GM18526 (cell line): ENCODE measurements at regions not wholly inside any gene's neighbourhood (a gene's known extent, or its start where the extent isn't known, plus 50 kb on each side); places are given as distances from the start of the nearest gene placed in this dataset.

Experiments used
- POLR2A ChIP-seq: IDR thresholded peaks from 3 replicates; pipeline ENCODE4 v1.6.1; 2011; ENCODE audit not compliant: insufficient read length; ENCODE audit errors: extremely low read depth

GRCh38 chr13:99123101-99124045 is 77.3 kb upstream of the UBAC2 start:
- TF ChIP-seq POLR2A, result no peak

GRCh38 chr13:99124046-99124400 is 76.6 kb upstream of the UBAC2 start:
- no peak for TF ChIP-seq POLR2A

DNA sequence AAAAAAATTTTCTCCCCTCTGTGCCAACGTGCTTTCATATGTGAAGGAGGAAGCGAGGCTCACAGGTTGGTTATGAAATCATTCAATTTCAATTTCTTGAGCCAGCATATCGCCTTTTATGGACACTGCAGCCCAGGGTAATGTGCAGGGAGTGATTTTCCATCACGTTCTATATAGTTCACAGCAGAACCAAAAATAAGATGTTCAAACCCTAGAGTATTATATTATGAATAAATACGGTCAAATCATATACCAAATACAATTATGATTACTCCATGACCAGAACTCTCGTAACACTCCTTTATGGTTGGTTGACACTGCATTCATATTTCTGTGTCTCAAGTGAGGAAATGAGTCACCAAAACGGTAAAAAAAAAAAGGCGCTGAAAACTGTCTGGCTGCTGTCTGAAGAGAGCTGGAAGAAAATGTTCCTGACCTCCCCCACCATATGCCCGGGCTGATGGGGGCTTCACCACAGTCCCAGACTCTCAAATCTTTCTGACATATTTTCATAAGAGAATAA is 75.8 kb upstream of the UBAC2 start:
- no peak for TF ChIP-seq POLR2A

GRCh38 chr13:99125326-99125915 is 75.2 kb upstream of the UBAC2 start:
- no peak for TF ChIP-seq POLR2A

DNA sequence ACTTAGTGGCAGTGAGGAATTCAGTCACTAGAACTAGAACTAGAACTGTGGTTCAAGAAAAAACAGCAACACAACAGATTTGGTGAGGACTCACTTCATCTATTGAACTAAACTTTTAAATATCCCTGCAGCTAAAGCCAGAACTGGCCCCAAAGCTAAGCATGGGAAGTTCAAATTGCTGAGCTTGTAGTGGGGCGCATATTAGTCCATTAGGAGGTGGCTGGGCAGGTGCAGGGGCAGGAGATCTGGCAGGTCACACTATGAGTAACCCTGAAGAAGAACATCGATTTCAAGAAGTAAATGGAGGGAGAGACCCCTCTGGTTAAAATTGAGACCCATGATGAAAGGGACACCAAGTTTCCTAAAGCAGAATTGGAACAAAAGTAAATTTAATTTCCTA is 73.8 kb upstream of the UBAC2 start:
- no peak for TF ChIP-seq POLR2A

DNA sequence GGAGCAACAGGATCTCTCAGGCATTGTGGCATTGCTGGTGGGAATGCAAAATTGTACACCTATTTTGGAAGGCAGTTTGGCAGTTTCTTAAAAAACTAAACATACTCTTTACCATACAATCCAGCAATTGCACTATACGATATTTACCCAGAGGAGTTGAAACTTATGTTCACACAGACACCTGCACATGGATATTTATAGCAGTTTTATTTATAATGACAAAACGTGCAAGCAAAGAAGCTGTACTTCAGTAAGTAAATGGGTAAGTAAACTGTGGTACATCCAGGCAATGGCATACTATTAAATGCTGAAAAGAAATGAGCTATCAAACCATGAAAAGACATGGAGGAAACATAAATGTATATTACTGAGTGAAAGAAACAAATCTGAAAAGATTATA is 71.6 kb upstream of the UBAC2 start:
- no peak for TF ChIP-seq POLR2A

GRCh38 chr13:99129951-99130350 is 70.7 kb upstream of the UBAC2 start:
- TF ChIP-seq POLR2A, result no peak

DNA sequence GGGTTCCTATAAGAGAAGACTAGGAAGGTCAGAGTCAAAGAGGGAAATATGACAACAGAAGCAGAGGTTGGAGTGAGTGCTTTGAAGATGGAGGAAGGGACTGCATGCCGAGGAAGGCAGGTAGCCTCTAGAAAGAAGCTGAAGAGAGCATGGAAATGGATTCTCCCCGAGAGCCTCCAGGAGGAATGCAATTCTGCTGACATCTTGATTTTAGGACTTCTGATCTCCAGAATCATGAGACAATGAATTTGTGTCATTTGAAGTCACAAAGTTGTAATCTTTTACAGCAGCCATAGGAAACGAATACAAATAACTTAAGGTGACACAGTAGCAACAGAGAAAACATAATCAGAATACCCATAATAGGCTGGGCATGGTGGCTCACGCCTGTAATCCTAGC is 69.2 kb upstream of the UBAC2 start:
- no peak for TF ChIP-seq POLR2A

GRCh38 chr13:99132295-99132835 is 68.3 kb upstream of the UBAC2 start:
- no peak for TF ChIP-seq POLR2A

- no peak for TF ChIP-seq POLR2A
These were observed 67.4 kb upstream of the UBAC2 start for GRCh38 chr13:99133230-99133629.

DNA sequence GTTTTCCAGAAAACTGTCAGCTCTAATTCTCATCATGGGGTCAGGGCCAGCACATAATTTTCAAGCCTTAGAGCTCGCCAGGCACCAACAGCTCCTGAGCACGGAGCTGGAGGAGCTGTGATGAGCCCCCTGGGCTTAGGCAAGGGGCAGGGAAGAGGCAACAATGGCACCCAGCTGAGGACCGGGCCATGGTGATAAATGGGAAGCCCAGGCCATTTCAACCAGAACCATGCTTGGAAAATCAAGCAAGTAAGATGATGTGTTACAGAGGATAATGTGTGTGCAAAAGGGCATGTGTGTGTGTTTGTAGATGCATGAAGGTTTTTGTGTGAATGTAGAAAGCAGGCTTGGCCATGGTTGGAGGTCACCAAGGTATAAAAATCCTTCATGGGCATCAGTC is 66.8 kb upstream of the UBAC2 start:
- TF ChIP-seq POLR2A, result no peak

DNA sequence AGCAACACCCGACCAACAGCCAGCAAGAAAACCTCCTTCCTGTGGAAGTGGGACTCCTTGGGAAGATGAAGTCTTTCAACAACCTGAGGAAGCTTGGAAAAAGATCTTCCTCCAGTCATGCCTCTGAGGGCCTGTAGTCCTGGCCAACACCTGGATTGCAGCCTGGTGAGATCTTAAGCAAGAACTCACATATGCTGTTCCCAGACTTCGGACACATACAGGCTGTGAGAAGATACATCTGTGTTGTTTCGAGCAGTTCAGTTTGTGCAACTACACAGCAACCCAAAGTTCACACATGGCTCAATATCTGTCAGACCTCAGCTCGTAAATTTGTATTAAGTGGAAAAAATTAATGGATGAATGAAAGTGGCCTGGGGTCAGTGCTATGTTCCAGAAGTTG is 65.1 kb upstream of the UBAC2 start:
- TF ChIP-seq POLR2A, result no peak

DNA sequence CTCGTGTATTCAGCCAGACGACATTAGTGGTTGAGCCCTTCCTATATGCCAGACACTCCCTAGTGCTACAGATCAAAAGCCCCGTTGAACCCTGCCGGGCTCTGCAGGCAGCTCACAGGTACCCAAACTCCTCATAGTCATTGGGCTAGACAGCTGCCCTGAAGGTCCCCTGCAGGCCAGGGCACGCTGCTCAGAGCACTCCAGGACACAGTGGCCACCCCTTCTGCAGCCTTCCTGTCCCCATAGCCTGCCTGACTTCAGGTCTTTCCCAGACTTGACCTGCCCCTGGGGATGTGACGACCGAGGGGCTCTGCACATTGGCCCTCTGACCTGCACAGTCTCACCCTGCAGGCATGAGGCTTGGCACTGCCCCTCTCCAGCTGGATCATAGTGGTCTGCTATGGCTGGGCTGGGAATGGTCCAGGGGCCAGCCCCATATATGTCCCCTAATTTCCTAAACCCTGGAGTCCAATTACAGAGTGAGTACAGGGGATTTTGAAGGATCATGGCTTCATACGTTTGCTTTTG is 64.2 kb upstream of the UBAC2 start:
- no peak for TF ChIP-seq POLR2A

DNA sequence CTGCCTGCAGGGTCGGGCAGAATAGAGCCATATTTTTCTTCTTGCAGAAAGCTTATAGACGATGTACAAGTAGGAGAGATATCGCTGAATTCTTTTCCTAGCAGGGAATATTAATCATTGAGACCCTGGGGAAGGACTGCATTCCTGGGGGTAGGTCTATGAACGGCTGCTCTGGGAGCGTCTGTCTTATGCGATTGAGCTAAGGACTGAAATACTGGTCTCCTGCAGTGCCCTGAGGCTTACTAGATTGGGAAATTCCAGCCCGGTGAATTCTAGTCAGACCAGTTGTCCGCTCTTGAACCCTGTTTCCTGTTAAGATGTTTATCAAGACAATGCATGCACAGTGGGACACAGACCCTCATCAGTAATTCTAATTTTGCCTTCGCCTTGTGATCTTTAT is 59.8 kb upstream of the UBAC2 start:
- no peak for TF ChIP-seq POLR2A

GRCh38 chr13:99143904-99144303 is 56.8 kb upstream of the UBAC2 start:
- no peak for TF ChIP-seq POLR2A

- TF ChIP-seq POLR2A, result no peak
These were observed 56.3 kb upstream of the UBAC2 start for GRCh38 chr13:99144306-99144705.

GRCh38 chr13:99145461-99145860 is 55.2 kb upstream of the UBAC2 start:
- no peak for TF ChIP-seq POLR2A
